SK-N-SH (cell line): ENCODE measurements at regions not wholly inside any gene's neighbourhood (a gene's known extent, or its start where the extent isn't known, plus 50 kb on each side); places are given as distances from the start of the nearest gene placed in this dataset.

Experiments used
- CTCF ChIA-PET: fragments of 300-600, 350-600 bp; formaldehyde crosslinking; extraction: SDS; loops from one replicate; lab custom pipeline; 2021; lab: Yijun Ruan, JAX
- POLR2A ChIA-PET: fragments of 350-600 bp; sonication (Branson Sonifier 250); formaldehyde crosslinking; extraction: SDS; loops from one replicate; lab custom pipeline; 2020; ENCODE audit warnings: antibody characterized with exemption, inconsistent platforms; lab: Yijun Ruan, JAX
- DNase-seq: peaks from one replicate; pipeline ENCODE4 v3.0.0; 2012
- H2AFZ ChIP-seq: fragments of 200-600 bp; sonication (generic); 2 replicates; pipeline ENCODE4 v1.8.1; 2016; ENCODE audit warnings: antibody characterized with exemption, mild to moderate bottlenecking, low read depth
- H3F3A ChIP-seq: fragments of 200-600 bp; sonication (generic); replicated peaks from 2 replicates; pipeline ENCODE3; 2016; ENCODE audit warnings: antibody characterized with exemption, mild to moderate bottlenecking; ENCODE audit not compliant: insufficient read depth
- H3K27ac ChIP-seq, 2 experiments: fragments of 200-500 bp in 1 of 2; fragments of 200-600 bp in 1 of 2; sonication (Bioruptor generic) in 1 of 2; sonication (generic), shearing (Covaris generic) in 1 of 2; 2 replicates each; pipeline versions ENCODE4 v1.5.1 to v1.6.1; 2014 to 2016; ENCODE audit warnings: low read depth in 2 of 2, inconsistent platforms in 1 of 2, low read length in 1 of 2, mild to moderate bottlenecking in 1 of 2, mixed read lengths in 1 of 2
- H3K27me3 ChIP-seq: fragments of 200-600 bp; sonication (generic), shearing (Covaris generic); 2 replicates; pipeline ENCODE4 v1.6.1; 2016; ENCODE audit warnings: mixed run types; ENCODE audit not compliant: insufficient read depth
- H3K36me3 ChIP-seq, 2 experiments: fragments of 200-500 bp in 1 of 2; fragments of 200-600 bp in 1 of 2; sonication (Bioruptor generic) in 1 of 2; sonication (generic) in 1 of 2; replicated peaks in 1 of 2; 2 replicates each; pipeline versions ENCODE3 to v1.5.1; 2014 to 2016; ENCODE audit warnings: low read length in 1 of 2, mild to moderate bottlenecking in 1 of 2; ENCODE audit not compliant: insufficient read depth in 2 of 2, control insufficient read depth in 1 of 2
- H3K4me1 ChIP-seq, 2 experiments: fragments of 200-500 bp in 1 of 2; fragments of 200-600 bp in 1 of 2; sonication (Bioruptor generic) in 1 of 2; sonication (generic), shearing (Covaris generic) in 1 of 2; 2 replicates each; pipeline versions ENCODE4 v1.5.1 to v1.6.1; 2014 to 2016; ENCODE audit warnings: low read depth in 1 of 2, low read length in 1 of 2, mixed run types in 1 of 2; ENCODE audit not compliant: insufficient read depth in 2 of 2, control insufficient read depth in 1 of 2
- H3K4me2 ChIP-seq: fragments of 200-600 bp; sonication (generic), shearing (Covaris generic); 2 replicates; pipeline ENCODE4 v1.6.1; 2017; ENCODE audit warnings: mixed run types
- H3K4me3 ChIP-seq, 2 experiments: fragments of 200-500 bp in 1 of 2; fragments of 200-600 bp in 1 of 2; sonication (Bioruptor generic) in 1 of 2; sonication (generic), shearing (Covaris generic) in 1 of 2; 2 replicates each; pipeline versions ENCODE4 v1.5.1 to v1.8.1; 2014 to 2016; ENCODE audit warnings: low read depth in 2 of 2, inconsistent platforms in 1 of 2, low read length in 1 of 2, mild to moderate bottlenecking in 1 of 2, mixed read lengths in 1 of 2, moderate library complexity in 1 of 2
- H3K79me2 ChIP-seq: fragments of 200-600 bp; sonication (generic); 2 replicates; pipeline ENCODE4 v1.8.1; 2017; ENCODE audit warnings: mild to moderate bottlenecking; ENCODE audit not compliant: insufficient read depth
- H3K9ac ChIP-seq: fragments of 200-600 bp; sonication (generic); 2 replicates; pipeline ENCODE4 v1.6.1; 2017; ENCODE audit warnings: mixed run types
- H3K9me2 ChIP-seq: fragments of 200-600 bp; sonication (generic); 2 replicates; pipeline ENCODE4 v1.6.1; 2017; ENCODE audit warnings: mixed run types
- H3K9me3 ChIP-seq: fragments of 200-600 bp; sonication (generic); 2 replicates; pipeline ENCODE4 v1.6.1; 2017; ENCODE audit warnings: mixed run types, mild to moderate bottlenecking, moderate library complexity
- H4K20me1 ChIP-seq: fragments of 200-600 bp; sonication (generic); 2 replicates; pipeline ENCODE4 v1.6.1; 2017; ENCODE audit warnings: mild to moderate bottlenecking, mixed run types; ENCODE audit not compliant: insufficient read depth
- ELF1 ChIP-seq: IDR thresholded peaks from 2 replicates; pipeline ENCODE4 v1.4.0; 2012
- EZH2phosphoT487 ChIP-seq: fragments of 200-600 bp; sonication (generic); IDR thresholded peaks from 2 replicates; pipeline ENCODE4 v1.6.1; 2017; ENCODE audit warnings: low read depth, mixed run types, mild to moderate bottlenecking, antibody characterized with exemption, moderate library complexity, borderline replicate concordance
- JUND ChIP-seq: IDR thresholded peaks from 2 replicates; pipeline ENCODE4 v1.4.0; 2012
- REST ChIP-seq: IDR thresholded peaks from 2 replicates; pipeline ENCODE4 v1.6.1; 2012; ENCODE audit warnings: mild to moderate bottlenecking, low read depth, low read length, moderate library complexity
- RFX5 ChIP-seq: IDR thresholded peaks from 2 replicates; pipeline ENCODE4 v1.6.1; 2012; ENCODE audit warnings: mild to moderate bottlenecking, improper control_type of control experiment, low read length
- RXRA ChIP-seq: IDR thresholded peaks from 2 replicates; pipeline ENCODE4 v1.4.0; 2012; ENCODE audit warnings: low read depth, mild to moderate bottlenecking, borderline replicate concordance
- TEAD4 ChIP-seq: IDR thresholded peaks from 2 replicates; pipeline ENCODE4 v1.4.0; 2012; ENCODE audit warnings: mild to moderate bottlenecking, borderline replicate concordance; ENCODE audit not compliant: insufficient read depth
- WGBS: methylation state at CpG from one replicate; pipeline ENCODE4 v1.1.6; 2017; ENCODE audit warnings: low lambda C conversion rate; 5-methylcytosine and 5-hydroxymethylcytosine counted together
- TF ChIP-seq, protein P1 (sequence below): fragments of 150-350 bp; IDR thresholded peaks from 2 replicates; pipeline ENCODE4 v1.6.1; 2017; ENCODE audit warnings: antibody characterized with exemption, low read length, low read depth, borderline replicate concordance
- TF ChIP-seq, protein P2 (sequence below): IDR thresholded peaks from 2 replicates; pipeline ENCODE4 v1.4.0; 2012; ENCODE audit warnings: low read depth, borderline replicate concordance
- TF ChIP-seq, protein P3 (sequence below): IDR thresholded peaks from 2 replicates; pipeline ENCODE4 v1.4.0; 2012; ENCODE audit warnings: low read depth

- TF ChIP-seq REST (no peak), ELF1 (no peak), RFX5 (no peak), JUND (no peak)
- TF ChIP-seq, protein P1, sequence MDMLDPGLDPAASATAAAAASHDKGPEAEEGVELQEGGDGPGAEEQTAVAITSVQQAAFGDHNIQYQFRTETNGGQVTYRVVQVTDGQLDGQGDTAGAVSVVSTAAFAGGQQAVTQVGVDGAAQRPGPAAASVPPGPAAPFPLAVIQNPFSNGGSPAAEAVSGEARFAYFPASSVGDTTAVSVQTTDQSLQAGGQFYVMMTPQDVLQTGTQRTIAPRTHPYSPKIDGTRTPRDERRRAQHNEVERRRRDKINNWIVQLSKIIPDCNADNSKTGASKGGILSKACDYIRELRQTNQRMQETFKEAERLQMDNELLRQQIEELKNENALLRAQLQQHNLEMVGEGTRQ: no peak
- TF ChIP-seq, protein P2, sequence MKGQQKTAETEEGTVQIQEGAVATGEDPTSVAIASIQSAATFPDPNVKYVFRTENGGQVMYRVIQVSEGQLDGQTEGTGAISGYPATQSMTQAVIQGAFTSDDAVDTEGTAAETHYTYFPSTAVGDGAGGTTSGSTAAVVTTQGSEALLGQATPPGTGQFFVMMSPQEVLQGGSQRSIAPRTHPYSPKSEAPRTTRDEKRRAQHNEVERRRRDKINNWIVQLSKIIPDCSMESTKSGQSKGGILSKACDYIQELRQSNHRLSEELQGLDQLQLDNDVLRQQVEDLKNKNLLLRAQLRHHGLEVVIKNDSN: no peak
- TF ChIP-seq, protein P3, sequence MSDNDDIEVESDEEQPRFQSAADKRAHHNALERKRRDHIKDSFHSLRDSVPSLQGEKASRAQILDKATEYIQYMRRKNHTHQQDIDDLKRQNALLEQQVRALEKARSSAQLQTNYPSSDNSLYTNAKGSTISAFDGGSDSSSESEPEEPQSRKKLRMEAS: no peak
Observed at GRCh38 chr5:39892708-39893107, 467.9 kb upstream of the DAB2 start (continued).

DNA sequence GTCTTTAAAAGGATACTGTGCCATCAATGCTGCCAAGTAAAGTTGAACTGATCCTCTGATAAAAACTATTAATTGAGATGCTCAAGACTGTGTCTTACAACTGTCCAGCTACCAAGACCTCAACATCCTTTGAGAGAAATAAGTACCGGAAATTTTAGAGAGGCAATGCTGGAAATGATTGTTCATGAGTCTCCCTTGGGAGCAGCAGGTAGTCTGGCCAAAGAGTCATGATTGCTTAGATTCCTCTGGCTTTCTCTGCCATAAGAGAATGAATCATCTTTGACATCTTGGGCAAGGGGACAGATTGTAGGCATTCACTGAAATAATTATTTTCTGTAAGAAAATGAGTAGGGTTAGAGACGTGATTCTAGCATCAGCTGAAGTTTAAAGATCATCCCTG, 466.6 kb upstream of the DAB2 start:
- CTCF ChIA-PET: no interaction called here
- no peak for DNase-seq
- no peak overlapping the region for H3K27ac ChIP-seq
- 29% methylated on average over 2 of the region's 2 CpGs for WGBS
- no peaks in the 10 kb centered on the region for H3F3A ChIP-seq
- POLR2A ChIA-PET: no interaction called here
- H3K4me3 ChIP-seq: no peak overlapping the region
- no peaks in the 10 kb centered on the region for H4K20me1 ChIP-seq
- H2AFZ ChIP-seq: no peak overlapping the region
- no peak overlapping the region for H3K9ac ChIP-seq
- no peaks in the 10 kb centered on the region for H3K27me3 ChIP-seq
- H3K4me2 ChIP-seq: no peak overlapping the region
- H3K79me2 ChIP-seq: no peaks in the 10 kb centered on the region
- no peaks in the 10 kb centered on the region for H3K9me3 ChIP-seq
- no peak for TF ChIP-seq ELF1
- TF ChIP-seq REST: no peak
- no peak for TF ChIP-seq EZH2phosphoT487
- no peak for TF ChIP-seq RFX5
- TF ChIP-seq TEAD4: no peak
- TF ChIP-seq RXRA: no peak
- TF ChIP-seq, all 33 proteins: peak for 0
- no peaks in the 10 kb centered on the region for H3K4me1 ChIP-seq
- no peaks in the 10 kb centered on the region for H3K36me3 ChIP-seq
- no peaks in the 10 kb centered on the region for H3K9me2 ChIP-seq
